ENCODE measurements at regions not wholly inside any gene's neighbourhood (a gene's known extent, or its start where the extent isn't known, plus 50 kb on each side); places are given as distances from the start of the nearest gene placed in this dataset.

- no peak for TF ChIP-seq POLR2A (IDR thresholded peaks at IDR 0.05)
- TF ChIP-seq, protein P1, sequence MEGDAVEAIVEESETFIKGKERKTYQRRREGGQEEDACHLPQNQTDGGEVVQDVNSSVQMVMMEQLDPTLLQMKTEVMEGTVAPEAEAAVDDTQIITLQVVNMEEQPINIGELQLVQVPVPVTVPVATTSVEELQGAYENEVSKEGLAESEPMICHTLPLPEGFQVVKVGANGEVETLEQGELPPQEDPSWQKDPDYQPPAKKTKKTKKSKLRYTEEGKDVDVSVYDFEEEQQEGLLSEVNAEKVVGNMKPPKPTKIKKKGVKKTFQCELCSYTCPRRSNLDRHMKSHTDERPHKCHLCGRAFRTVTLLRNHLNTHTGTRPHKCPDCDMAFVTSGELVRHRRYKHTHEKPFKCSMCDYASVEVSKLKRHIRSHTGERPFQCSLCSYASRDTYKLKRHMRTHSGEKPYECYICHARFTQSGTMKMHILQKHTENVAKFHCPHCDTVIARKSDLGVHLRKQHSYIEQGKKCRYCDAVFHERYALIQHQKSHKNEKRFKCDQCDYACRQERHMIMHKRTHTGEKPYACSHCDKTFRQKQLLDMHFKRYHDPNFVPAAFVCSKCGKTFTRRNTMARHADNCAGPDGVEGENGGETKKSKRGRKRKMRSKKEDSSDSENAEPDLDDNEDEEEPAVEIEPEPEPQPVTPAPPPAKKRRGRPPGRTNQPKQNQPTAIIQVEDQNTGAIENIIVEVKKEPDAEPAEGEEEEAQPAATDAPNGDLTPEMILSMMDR (IDR thresholded peaks at IDR 0.05) = no peak
- no peak for DNase-seq
Measured at GRCh38 chr5:67343835-67344234, 147.2 kb upstream of the CD180 start.

DNA sequence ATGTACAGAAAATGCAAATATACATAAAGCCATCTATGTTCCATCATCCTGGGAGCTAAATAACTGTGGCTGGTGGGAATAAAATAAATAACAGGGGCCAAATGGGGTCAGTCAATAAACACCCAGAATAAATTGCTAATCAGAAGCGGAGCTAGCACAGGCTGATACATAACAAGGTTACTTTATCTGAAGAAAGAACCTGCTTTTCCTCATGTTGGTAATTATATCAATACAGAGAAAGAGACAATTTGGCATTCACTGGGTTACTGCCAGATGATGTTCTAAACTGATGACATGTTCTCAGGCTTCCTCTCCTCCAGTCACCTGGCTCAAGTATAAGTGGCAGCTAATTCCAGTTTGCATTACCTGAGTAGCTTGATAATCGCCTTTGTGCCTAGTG, 144.9 kb upstream of the CD180 start:
- no peak for DNase-seq
- no peak overlapping the region for H3K27ac ChIP-seq
- TF ChIP-seq, protein P1 (IDR thresholded peaks at IDR 0.05) = no peak
- no peak for TF ChIP-seq POLR2A (IDR thresholded peaks at IDR 0.05)
- H3K36me3 ChIP-seq = no peaks in the 10 kb centered on the region
- no peak overlapping the region for H3K4me3 ChIP-seq
- no peaks in the 10 kb centered on the region for H3K4me1 ChIP-seq
- peaks cover 0 to 4% (median 0%) of the 10 kb centered on the region in 4 donors for H3K9me3 ChIP-seq
- no peaks in the 10 kb centered on the region for H3K27me3 ChIP-seq

More at GRCh38 chr5:67343835-67344234, 147.2 kb upstream of the CD180 start:
- no peaks in the 10 kb centered on the region for H3K4me1 ChIP-seq
- no peaks in the 10 kb centered on the region for H3K36me3 ChIP-seq
- no peak overlapping the region for H3K27ac ChIP-seq
- no peaks in the 10 kb centered on the region for H3K27me3 ChIP-seq
- no peak overlapping the region for H3K4me3 ChIP-seq
- H3K9me3 ChIP-seq = peaks cover 0 to 4% (median 0%) of the 10 kb centered on the region in 4 donors

GRCh38 chr5:67339219-67339767, 142.7 kb upstream of the CD180 start:
- H3K36me3 ChIP-seq = no peaks in the 10 kb centered on the region
- DNase-seq = no peak
- H3K4me1 ChIP-seq = no peaks in the 10 kb centered on the region
- H3K27me3 ChIP-seq = no peaks in the 10 kb centered on the region
- no peaks in the 10 kb centered on the region for H3K9me3 ChIP-seq
- no peak overlapping the region for H3K4me3 ChIP-seq
- TF ChIP-seq, protein P1 (IDR thresholded peaks at IDR 0.05) = no peak
- no peak for TF ChIP-seq POLR2A (IDR thresholded peaks at IDR 0.05)
- no peak overlapping the region for H3K27ac ChIP-seq

GRCh38 chr5:67338421-67338820, 141.8 kb upstream of the CD180 start:
- no peak overlapping the region for H3K27ac ChIP-seq
- no peak overlapping the region for H3K4me3 ChIP-seq
- no peaks in the 10 kb centered on the region for H3K9me3 ChIP-seq
- DNase-seq = no peak
- H3K4me1 ChIP-seq = no peaks in the 10 kb centered on the region
- TF ChIP-seq, protein P1 (IDR thresholded peaks at IDR 0.05) = no peak
- no peak for TF ChIP-seq POLR2A (IDR thresholded peaks at IDR 0.05)
- no peaks in the 10 kb centered on the region for H3K36me3 ChIP-seq
- no peaks in the 10 kb centered on the region for H3K27me3 ChIP-seq

DNA sequence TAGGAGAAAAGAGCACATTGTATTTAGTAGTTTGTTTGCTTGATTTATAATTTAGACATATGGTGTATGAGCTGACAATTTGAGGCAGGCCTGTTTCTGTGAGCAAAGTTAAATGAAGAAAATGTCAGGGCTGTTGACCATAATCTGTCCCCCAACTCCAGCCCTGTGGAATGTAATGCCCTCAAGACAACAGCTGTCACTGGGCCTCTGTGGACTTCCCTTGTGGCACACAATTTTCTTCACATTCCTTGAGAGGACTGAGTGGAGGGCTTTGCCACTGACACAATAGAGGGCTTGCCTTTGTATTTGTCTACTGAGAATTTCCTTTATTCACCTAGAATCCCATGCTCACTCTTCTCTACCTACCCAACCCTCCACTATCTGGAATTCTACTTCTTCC, 141.2 kb upstream of the CD180 start:
- DNase-seq = no peak
- H3K36me3 ChIP-seq = no peaks in the 10 kb centered on the region
- no peak overlapping the region for H3K27ac ChIP-seq
- no peak overlapping the region for H3K4me3 ChIP-seq
- H3K9me3 ChIP-seq = no peaks in the 10 kb centered on the region
- no peaks in the 10 kb centered on the region for H3K27me3 ChIP-seq
- no peak for TF ChIP-seq POLR2A (IDR thresholded peaks at IDR 0.05)
- H3K4me1 ChIP-seq = no peaks in the 10 kb centered on the region

- no peak overlapping the region for H3K4me3 ChIP-seq
- no peak overlapping the region for H3K27ac ChIP-seq
- no peaks in the 10 kb centered on the region for H3K9me3 ChIP-seq
- H3K36me3 ChIP-seq = no peaks in the 10 kb centered on the region
- TF ChIP-seq, protein P1 (IDR thresholded peaks at IDR 0.05) = no peak
- TF ChIP-seq POLR2A (IDR thresholded peaks at IDR 0.05) = no peak
- no peaks in the 10 kb centered on the region for H3K4me1 ChIP-seq
- no peak for DNase-seq
- no peaks in the 10 kb centered on the region for H3K27me3 ChIP-seq
Measured at GRCh38 chr5:67335426-67335825, 138.8 kb upstream of the CD180 start.

All from Peyer's patch (tissue), 4 donors.